C1 segment of cervical spinal cord (tissue), 14 donors: ENCODE measurements at regions not wholly inside any gene's neighbourhood (a gene's known extent, or its start where the extent isn't known, plus 50 kb on each side); places are given as distances from the start of the nearest gene placed in this dataset.

Experiments
- DNase-seq, 14 donors: peaks; one replicate each; lab custom pipeline; 2025; lab: John Stamatoyannopoulos, UW

GRCh38 chr13:106819413-106820180 is 251.7 kb upstream of the ARGLU1 start:
- DNase-seq, result no peak

DNA sequence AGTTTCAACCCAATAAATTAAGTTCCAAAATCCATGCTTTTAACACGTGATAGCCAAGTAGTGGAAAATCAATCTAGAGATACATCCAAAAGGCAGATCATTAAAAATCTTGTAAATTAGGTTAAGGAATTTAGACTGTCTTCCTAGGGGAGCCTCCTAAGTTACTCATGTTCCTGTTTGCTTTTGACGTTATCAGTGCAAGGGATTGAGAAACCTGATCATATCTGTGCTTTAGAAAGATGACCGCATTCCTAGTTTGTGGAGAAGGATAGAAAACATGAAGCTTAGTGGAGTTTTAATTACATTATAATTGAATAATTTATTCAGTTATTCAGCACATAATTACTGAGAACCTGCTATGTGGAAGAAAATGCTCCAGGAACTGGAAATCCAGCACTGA is 251.0 kb upstream of the ARGLU1 start:
- no peak for DNase-seq

DNA sequence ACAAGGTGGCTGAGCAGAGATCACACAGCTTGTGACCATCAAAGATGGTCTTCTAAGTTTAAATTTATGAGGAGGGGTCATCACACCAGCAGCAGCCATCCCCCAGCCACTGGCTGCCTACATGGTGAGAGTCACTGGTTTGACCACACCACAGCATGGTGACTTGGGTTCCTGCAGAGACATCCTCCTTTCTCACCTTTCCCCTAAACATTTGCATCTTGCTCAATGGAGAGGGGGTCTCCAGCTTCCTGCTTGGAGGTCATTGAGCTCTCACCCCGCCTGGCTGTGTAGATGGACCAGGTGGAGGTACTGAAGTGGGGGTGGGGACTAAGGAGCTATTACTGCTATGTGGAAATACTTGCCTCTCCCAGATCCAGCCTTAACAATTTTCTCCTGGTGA is 247.6 kb upstream of the ARGLU1 start:
- no peak for DNase-seq

DNA sequence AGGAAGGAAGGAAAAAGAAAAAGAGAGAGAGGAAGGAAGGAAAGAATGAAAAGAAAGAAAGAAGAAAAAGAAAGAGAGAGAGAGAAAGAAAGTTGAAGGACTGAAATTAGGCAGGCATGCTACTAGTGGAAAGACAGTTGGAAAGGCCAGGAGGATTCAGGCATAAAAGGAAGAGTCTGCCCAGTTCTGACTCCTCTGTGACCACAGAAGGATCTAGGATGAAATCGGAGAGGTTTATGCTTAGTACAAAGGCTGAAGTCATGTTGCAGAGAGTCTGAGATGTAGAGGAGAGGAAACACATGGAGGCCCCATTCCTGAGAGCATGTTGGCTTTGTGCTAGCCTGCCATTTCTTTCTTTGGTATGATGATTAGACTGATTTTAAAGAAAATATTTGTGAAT is 246.5 kb upstream of the ARGLU1 start:
- no peak for DNase-seq

GRCh38 chr13:106810069-106810468 is 242.1 kb upstream of the ARGLU1 start:
- DNase-seq, result no peak

GRCh38 chr13:106804991-106805390 is 237.1 kb upstream of the ARGLU1 start:
- no peak for DNase-seq

DNA sequence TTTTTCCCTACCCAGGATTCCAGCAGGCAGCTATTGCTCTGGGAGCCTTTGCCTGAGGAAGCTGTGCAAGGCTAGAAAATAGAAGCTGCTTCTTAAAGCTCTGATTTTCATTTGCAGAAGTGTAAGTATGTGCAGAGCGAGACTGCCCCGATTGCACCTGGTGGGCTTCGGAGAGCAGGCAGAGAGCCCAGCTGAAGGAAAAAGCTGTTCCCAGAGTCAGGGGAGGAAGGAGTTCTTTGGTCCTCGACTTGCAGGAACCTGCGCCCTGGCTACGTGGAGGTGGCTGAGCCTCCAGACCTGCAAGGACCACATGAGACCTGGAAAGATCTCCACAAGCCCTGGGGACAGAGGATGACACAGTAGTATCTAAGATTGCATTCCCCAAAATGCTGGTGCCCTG is 235.0 kb upstream of the ARGLU1 start:
- DNase-seq, result no peak

DNA sequence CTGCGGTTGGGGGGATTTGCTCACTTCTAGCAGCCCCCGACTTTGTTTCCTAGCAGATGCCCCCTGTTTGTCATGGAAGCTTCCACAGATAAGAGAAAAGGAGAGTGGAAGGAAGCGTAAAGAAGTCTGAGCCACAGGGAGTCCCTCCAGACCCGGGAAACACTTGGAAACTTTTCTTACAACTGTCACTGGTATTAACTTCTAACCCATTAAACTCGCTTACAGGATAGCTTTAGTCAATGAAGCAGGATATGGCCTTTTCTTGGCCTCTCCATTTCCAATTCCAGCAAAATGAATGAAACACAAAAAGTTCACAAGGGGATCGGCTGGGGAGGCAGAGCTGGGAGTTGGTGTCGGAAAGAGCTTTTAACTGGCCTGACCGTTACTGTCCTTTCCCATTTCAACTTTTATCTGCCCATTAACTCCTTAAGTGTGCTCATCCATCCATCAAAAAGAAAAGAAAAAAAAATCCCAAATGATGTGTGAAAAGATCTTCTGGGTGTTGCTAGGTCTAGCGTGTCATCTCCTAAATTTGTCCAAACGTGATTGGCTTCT is 231.9 kb upstream of the ARGLU1 start:
- DNase-seq, result no peak

GRCh38 chr13:106797081-106797640 is 229.2 kb upstream of the ARGLU1 start:
- no peak for DNase-seq

DNA sequence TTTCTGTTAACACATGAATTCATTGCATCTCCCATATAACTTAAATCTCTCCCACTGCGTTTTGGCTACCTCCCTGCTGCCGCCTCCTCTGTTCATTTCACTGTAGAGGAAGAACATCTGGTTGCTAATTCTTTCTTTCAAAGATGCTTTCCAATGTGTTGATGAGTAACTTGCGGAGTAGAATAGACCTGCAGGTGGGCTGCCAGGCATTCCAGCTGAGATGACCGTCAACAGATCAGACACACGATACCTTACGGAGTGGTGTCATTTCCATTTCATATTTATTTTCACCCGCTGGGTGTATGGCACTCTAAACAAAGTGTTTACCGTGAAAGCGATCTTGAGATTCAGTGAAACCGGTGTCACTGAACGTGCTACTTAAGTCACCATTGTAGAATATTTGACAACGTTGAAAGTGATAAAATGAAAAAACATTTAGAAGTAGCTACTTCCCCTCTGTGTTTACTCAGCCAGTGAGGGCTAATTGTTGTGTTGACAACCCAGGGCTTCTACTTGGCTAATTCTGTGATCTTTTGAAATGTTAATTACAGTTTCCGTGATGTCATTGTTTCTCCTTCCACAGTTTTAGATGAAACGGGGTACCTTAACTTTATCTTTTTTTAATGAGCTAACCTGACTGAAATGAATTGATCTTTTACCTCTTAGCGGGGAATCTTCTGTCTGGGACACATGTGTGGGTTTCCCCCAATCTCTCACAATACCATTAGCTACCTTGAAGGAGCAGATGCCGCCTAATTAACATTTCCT is 228.5 kb upstream of the ARGLU1 start:
- no peak for DNase-seq

GRCh38 chr13:106795847-106796246 is 227.9 kb upstream of the ARGLU1 start:
- no peak for DNase-seq

- no peak for DNase-seq
Measured at GRCh38 chr13:106794117-106794516, 226.2 kb upstream of the ARGLU1 start.

GRCh38 chr13:106789911-106790310 is 222.0 kb upstream of the ARGLU1 start:
- DNase-seq, result no peak

DNA sequence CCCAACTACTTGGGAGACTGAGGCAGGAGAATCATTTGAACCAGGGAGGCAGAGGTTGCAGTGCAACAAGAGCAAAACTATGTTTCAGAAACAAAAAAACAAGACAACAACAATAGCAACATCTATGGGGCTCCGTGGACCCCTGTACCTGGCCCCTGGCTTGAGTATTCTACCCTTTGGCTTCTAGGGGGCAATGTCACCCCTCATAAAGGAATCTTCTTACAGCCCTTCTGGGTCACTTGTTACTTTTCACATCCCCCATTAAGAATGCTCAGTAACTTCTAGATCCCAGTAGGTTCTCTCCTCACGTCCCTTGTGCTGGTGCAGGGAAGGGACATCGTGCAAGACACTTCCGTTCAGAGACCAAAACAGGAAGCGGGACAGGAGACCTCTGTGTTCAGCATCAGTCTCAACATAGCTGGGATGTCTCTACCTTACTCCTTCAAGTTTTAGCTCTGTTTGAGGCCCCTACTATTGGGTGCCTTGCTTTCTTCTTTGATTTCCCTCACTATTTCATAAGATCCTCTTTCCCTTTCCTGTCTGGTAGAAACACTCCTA is 218.1 kb upstream of the ARGLU1 start:
- DNase-seq, result no peak

DNA sequence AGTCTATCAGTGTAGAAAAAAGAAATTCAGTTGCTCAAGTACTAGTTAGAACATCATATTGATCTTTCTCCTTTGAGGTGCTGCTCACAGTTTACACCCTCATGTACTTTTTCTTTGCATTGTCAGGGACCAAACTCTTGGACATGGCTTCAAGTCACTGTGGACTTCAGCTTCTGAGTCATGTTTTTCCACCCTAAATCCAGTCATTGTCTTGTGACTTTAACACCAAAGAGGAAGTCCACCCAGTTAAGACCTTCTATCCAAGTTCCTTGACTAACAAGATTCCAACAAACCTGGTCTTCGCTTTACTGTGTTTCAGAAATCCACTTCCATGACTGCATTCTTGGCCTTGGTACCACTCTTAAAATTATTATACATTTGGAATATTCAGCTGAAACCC is 206.7 kb upstream of the ARGLU1 start:
- DNase-seq, result no peak

- DNase-seq, result no peak
Measured at GRCh38 chr13:106772006-106772601, 204.2 kb upstream of the ARGLU1 start.

- no peak for DNase-seq
Measured at GRCh38 chr13:106768991-106769390, 201.1 kb upstream of the ARGLU1 start.

DNA sequence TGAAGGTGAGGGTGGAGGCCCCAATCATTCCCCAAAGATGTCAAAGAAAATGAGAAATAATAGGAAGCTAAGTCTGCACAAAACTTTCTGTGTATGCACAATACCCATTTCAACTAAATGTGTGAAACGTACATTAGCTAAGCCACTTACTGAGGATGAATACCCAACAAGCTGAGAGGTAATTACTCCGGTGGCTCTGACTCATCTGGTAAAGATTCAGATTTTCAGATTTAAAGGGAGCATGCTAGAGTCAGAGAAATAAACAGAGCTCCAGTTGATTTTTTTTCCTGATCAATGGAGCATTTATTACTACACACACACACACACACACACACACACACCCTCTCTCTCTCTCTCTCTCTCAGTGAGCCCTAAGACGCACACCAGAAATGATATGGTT is 194.8 kb upstream of the ARGLU1 start:
- no peak for DNase-seq

DNA sequence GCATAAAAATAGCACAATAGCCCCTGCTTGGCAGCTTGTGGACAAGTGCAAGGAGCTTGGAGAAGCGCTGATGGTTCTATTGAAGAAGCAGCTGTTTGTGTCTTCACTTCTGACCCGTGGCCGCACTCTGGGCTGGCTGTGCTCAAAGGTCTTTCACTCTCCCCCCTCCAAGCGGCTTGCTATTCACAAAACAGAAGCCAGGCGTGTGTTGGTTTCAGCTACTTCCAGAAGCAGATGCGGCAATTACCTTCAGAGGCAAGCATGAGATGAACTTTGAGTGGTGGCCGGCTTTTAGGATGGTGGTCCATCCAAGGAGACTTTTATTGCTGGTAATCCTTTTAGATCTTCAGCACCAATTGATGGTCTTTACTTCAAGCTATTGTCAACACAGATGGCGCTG is 188.5 kb upstream of the ARGLU1 start:
- DNase-seq, result no peak

- no peak for DNase-seq
Measured at GRCh38 chr13:106755542-106755941, 187.6 kb upstream of the ARGLU1 start.

- no peak for DNase-seq
Measured at GRCh38 chr13:106753251-106753650, 185.3 kb upstream of the ARGLU1 start.
